Peyer's patch (tissue), 4 donors: ENCODE measurements at regions not wholly inside any gene's neighbourhood (a gene's known extent, or its start where the extent isn't known, plus 50 kb on each side); places are given as distances from the start of the nearest gene placed in this dataset.

Experiments used
- DNase-seq, 3 donors: peaks; one replicate each; pipeline ENCODE4 v3.0.0-alpha.2; 2017 to 2019
- H3K27ac ChIP-seq, 4 donors: fragments of 200-600 bp; sonication (generic); one replicate each; pipeline ENCODE4 v1.5.1; 2016 to 2019
- H3K27me3 ChIP-seq, 2 donors: fragments of 200-600 bp; sonication (generic); one replicate each; pipeline ENCODE4 v1.5.1; 2019
- H3K36me3 ChIP-seq, 3 donors: fragments of 200-600 bp; sonication (generic); one replicate each; pipeline ENCODE4 v1.5.1; 2016 to 2019
- H3K4me1 ChIP-seq, 4 donors: fragments of 200-600 bp; sonication (generic); one replicate each; pipeline ENCODE4 v1.5.1; 2016 to 2019
- H3K4me3 ChIP-seq, 4 donors: fragments of 200-600 bp; sonication (generic); 1 replicate in 3 of 4; 2 replicates in 1 of 4; pipeline ENCODE4 v1.5.1; 2016 to 2019; ENCODE audit warnings: mild to moderate bottlenecking in 1 of 4
- H3K9me3 ChIP-seq, 4 donors: fragments of 200-600 bp; sonication (generic); one replicate each; pipeline ENCODE4 v1.5.1; 2016 to 2019; ENCODE audit warnings: mild to moderate bottlenecking in 1 of 4
- POLR2A ChIP-seq, 2 donors: fragments of 450-650 bp; IDR thresholded peaks; one replicate each; pipeline ENCODE4 v1.5.1; 2017; ENCODE audit warnings: antibody characterized with exemption in 2 of 2, mild to moderate bottlenecking in 2 of 2, moderate library complexity in 2 of 2
- TF ChIP-seq, protein P1 (sequence below), 6 experiments: fragments of 450-650 bp in 4 of 6; fragments of 200-600 bp in 2 of 6; sonication (generic) in 1 of 6; IDR thresholded peaks; one replicate each; pipeline ENCODE4 v1.5.1; 2017 to 2019; ENCODE audit warnings: antibody characterized with exemption in 6 of 6, mild to moderate bottlenecking in 3 of 6, moderate library complexity in 1 of 6

DNA sequence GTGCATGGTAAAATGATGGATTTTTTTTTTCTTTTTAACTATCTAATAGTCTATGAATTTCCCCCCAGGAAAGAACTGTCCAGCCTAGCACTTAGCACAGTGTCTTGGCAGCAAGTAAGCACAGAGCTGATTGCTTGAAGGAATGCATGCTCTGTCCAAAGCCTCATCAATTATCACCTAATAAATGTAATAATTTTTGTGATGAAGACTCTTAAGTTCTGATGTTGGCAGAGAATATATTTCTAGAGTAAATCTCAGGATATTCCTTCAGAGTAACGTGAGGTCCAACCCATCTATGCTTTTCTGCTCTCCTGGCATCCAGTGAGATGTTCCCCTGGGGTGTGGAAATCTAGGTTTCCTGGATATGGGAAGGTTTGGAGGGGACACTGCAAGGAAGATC is 152.4 kb downstream of the TMX1 start:
- Histone ChIP-seq H3K4me3 (no peak overlapping the region), H3K27ac (no peak overlapping the region)
- TF ChIP-seq, protein P1, sequence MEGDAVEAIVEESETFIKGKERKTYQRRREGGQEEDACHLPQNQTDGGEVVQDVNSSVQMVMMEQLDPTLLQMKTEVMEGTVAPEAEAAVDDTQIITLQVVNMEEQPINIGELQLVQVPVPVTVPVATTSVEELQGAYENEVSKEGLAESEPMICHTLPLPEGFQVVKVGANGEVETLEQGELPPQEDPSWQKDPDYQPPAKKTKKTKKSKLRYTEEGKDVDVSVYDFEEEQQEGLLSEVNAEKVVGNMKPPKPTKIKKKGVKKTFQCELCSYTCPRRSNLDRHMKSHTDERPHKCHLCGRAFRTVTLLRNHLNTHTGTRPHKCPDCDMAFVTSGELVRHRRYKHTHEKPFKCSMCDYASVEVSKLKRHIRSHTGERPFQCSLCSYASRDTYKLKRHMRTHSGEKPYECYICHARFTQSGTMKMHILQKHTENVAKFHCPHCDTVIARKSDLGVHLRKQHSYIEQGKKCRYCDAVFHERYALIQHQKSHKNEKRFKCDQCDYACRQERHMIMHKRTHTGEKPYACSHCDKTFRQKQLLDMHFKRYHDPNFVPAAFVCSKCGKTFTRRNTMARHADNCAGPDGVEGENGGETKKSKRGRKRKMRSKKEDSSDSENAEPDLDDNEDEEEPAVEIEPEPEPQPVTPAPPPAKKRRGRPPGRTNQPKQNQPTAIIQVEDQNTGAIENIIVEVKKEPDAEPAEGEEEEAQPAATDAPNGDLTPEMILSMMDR (IDR thresholded peaks at IDR 0.05) = no peak
- no peak for TF ChIP-seq POLR2A (IDR thresholded peaks at IDR 0.05)

GRCh38 chr14:51394384-51394783 is 154.3 kb downstream of the TMX1 start:
- Histone ChIP-seq H3K27ac (peak overlapping the region in 2 of 4 donors; percentile 59 to 65), H3K9me3 (no peaks in the 10 kb centered on the region), H3K36me3 (no peaks in the 10 kb centered on the region), H3K4me1 (peaks cover 0 to 20% (median 0%) of the 10 kb centered on the region in 4 donors), H3K27me3 (no peaks in the 10 kb centered on the region), H3K4me3 (no peak overlapping the region)
- TF ChIP-seq POLR2A (IDR thresholded peaks at IDR 0.05) = no peak
- TF ChIP-seq, protein P1 (IDR thresholded peaks at IDR 0.05) = no peak
- no peak for DNase-seq

More for the DNA sequence above, 152.4 kb downstream of the TMX1 start:
- no peaks in the 10 kb centered on the region for H3K36me3 ChIP-seq
- H3K27me3 ChIP-seq = no peaks in the 10 kb centered on the region
- no peak for DNase-seq
- peaks cover 0 to 20% (median 0%) of the 10 kb centered on the region in 4 donors for H3K4me1 ChIP-seq
- no peaks in the 10 kb centered on the region for H3K9me3 ChIP-seq

- H3K4me1 ChIP-seq = peaks cover 0 to 20% (median 0%) of the 10 kb centered on the region in 4 donors
- no peaks in the 10 kb centered on the region for H3K36me3 ChIP-seq
- no peak for DNase-seq
- no peaks in the 10 kb centered on the region for H3K27me3 ChIP-seq
- H3K9me3 ChIP-seq = no peaks in the 10 kb centered on the region
- H3K4me3 ChIP-seq = no peak overlapping the region
- H3K27ac ChIP-seq = peak overlapping the region in 3 of 4 donors; percentile 28 to 65 (median 59)
- TF ChIP-seq POLR2A (IDR thresholded peaks at IDR 0.05) = no peak
- TF ChIP-seq, protein P1 (IDR thresholded peaks at IDR 0.05) = no peak
These were observed 154.8 kb downstream of the TMX1 start for GRCh38 chr14:51394804-51395203.

GRCh38 chr14:51395361-51395849 is 155.4 kb downstream of the TMX1 start:
- no peak for TF ChIP-seq POLR2A (IDR thresholded peaks at IDR 0.05)
- TF ChIP-seq, protein P1 (IDR thresholded peaks at IDR 0.05) = no peak
- peaks cover 0 to 20% (median 0%) of the 10 kb centered on the region in 4 donors for H3K4me1 ChIP-seq
- H3K9me3 ChIP-seq = no peaks in the 10 kb centered on the region
- H3K36me3 ChIP-seq = no peaks in the 10 kb centered on the region
- H3K27me3 ChIP-seq = no peaks in the 10 kb centered on the region
- peak overlapping the region; percentile 28 to 65 (median 55) for H3K27ac ChIP-seq
- H3K4me3 ChIP-seq = no peak overlapping the region
- peak in 2 of 3 donors; percentile 45 to 52 for DNase-seq

GRCh38 chr14:51396222-51396815 is 156.3 kb downstream of the TMX1 start:
- peaks cover 0 to 20% (median 0%) of the 10 kb centered on the region in 4 donors for H3K4me1 ChIP-seq
- no peak for TF ChIP-seq POLR2A (IDR thresholded peaks at IDR 0.05)
- TF ChIP-seq, protein P1 (IDR thresholded peaks at IDR 0.05) = no peak
- no peak overlapping the region for H3K4me3 ChIP-seq
- H3K9me3 ChIP-seq = no peaks in the 10 kb centered on the region
- no peaks in the 10 kb centered on the region for H3K27me3 ChIP-seq
- H3K36me3 ChIP-seq = no peaks in the 10 kb centered on the region
- peak overlapping the region in 3 of 4 donors; percentile 20 to 65 (median 59) for H3K27ac ChIP-seq
- DNase-seq = no peak
